HepG2 (cell line): ENCODE measurements at regions not wholly inside any gene's neighbourhood (a gene's known extent, or its start where the extent isn't known, plus 50 kb on each side); places are given as distances from the start of the nearest gene placed in this dataset.
A peak's percentile ranks its signal among the peaks of the same experiment; 100 is the strongest.

Source experiments
- DNMT1 ChIP-seq: sonication (generic); formaldehyde crosslinking; IDR thresholded peaks from 2 replicates; pipeline ENCODE4 v1.5.1; 2020; ENCODE audit warnings: mild to moderate bottlenecking, missing genetic modification reagents
- DNMT3B ChIP-seq: conservative IDR thresholded peaks from 2 replicates; pipeline ENCODE4 v1.6.1; 2016; ENCODE audit warnings: missing biosample characterization, control low read depth
- FOXK1 ChIP-seq: sonication (generic); formaldehyde crosslinking; IDR thresholded peaks from 2 replicates; pipeline ENCODE4 v1.4.0; 2020; ENCODE audit warnings: low read depth, missing genetic modification reagents, borderline replicate concordance
- FOXP4 ChIP-seq: sonication (generic); formaldehyde crosslinking; IDR thresholded peaks from 2 replicates; pipeline ENCODE4 v1.4.0; 2020; ENCODE audit warnings: missing genetic modification reagents
- GTF3A ChIP-seq: sonication (generic); formaldehyde crosslinking; conservative IDR thresholded peaks from 2 replicates; pipeline ENCODE4 v1.4.0; 2020; ENCODE audit warnings: mild to moderate bottlenecking, missing genetic modification reagents
- HCFC1 ChIP-seq: fragments of 150-350 bp; IDR thresholded peaks from 2 replicates; pipeline ENCODE4 v1.6.1; 2014; ENCODE audit warnings: low read depth, low read length
- IKZF5 ChIP-seq: IDR thresholded peaks from 2 replicates; pipeline ENCODE4 v1.6.1; 2018; ENCODE audit warnings: missing genetic modification reagents, mild to moderate bottlenecking, missing compliant biosample characterization
- KDM5A ChIP-seq: fragments of 200-600 bp; sonication (generic); IDR thresholded peaks from 2 replicates; pipeline ENCODE4 v1.7.0; 2018; ENCODE audit warnings: antibody characterized with exemption, mild to moderate bottlenecking, low read length, borderline replicate concordance
- KMT2A ChIP-seq: sonication (generic); formaldehyde crosslinking; IDR thresholded peaks from 2 replicates; pipeline ENCODE4 v1.4.0; 2020; ENCODE audit warnings: missing genetic modification reagents
- MAFG ChIP-seq: sonication (generic); formaldehyde crosslinking; IDR thresholded peaks from 2 replicates; pipeline ENCODE4 v1.5.1; 2020; ENCODE audit warnings: mild to moderate bottlenecking, missing genetic modification reagents
- POGK ChIP-seq: sonication (generic); formaldehyde crosslinking; conservative IDR thresholded peaks from 2 replicates; pipeline ENCODE4 v1.8.0; 2022; ENCODE audit warnings: mild to moderate bottlenecking, moderate library complexity, missing genetic modification reagents
- POLR2AphosphoS5 ChIP-seq: IDR thresholded peaks from 2 replicates; pipeline ENCODE4 v1.6.1; 2012; ENCODE audit warnings: low read depth, low read length
- PTBP1 ChIP-seq: fragments of 200-400 bp; formaldehyde crosslinking; IDR thresholded peaks from 2 replicates; pipeline ENCODE4 v1.6.1; 2018; ENCODE audit warnings: low read length, low read depth; ENCODE audit not compliant: poor library complexity, severe bottlenecking
- TERF1 ChIP-seq: sonication (generic); formaldehyde crosslinking; IDR thresholded peaks from 2 replicates; pipeline ENCODE4 v1.8.0; 2022; ENCODE audit warnings: mild to moderate bottlenecking, missing genetic modification reagents, moderate library complexity
- UBTF ChIP-seq: sonication (generic); formaldehyde crosslinking; IDR thresholded peaks from 2 replicates; pipeline ENCODE4 v1.4.0; 2020; ENCODE audit warnings: mild to moderate bottlenecking, missing genetic modification reagents
- ZNF414 ChIP-seq: sonication (generic); formaldehyde crosslinking; IDR thresholded peaks from 2 replicates; pipeline ENCODE4 v1.5.0; 2020; ENCODE audit warnings: missing genetic modification reagents
- ZNF616 ChIP-seq: sonication (generic); formaldehyde crosslinking; IDR thresholded peaks from 2 replicates; pipeline ENCODE4 v1.5.0; 2020; ENCODE audit warnings: low read depth, mild to moderate bottlenecking, missing genetic modification reagents
- ZNF746 ChIP-seq: sonication (generic); formaldehyde crosslinking; IDR thresholded peaks from 2 replicates; pipeline ENCODE4 v1.8.0; 2022; ENCODE audit warnings: mild to moderate bottlenecking, missing genetic modification reagents
- ZNF772 ChIP-seq: sonication (generic); formaldehyde crosslinking; IDR thresholded peaks from 2 replicates; pipeline ENCODE4 v1.5.0; 2020; ENCODE audit warnings: mild to moderate bottlenecking, missing genetic modification reagents

- TF ChIP-seq ZNF746: 0 out of 2 replicates have a peak, but pooled peaks have one; percentile 8
- TF ChIP-seq POGK (CRISPR knock-in tag): peak; percentile 82
- no peak for TF ChIP-seq ZNF616 (CRISPR knock-in tag)
- peak; percentile 92 for TF ChIP-seq POLR2AphosphoS5
- peak; percentile 78; the same call in 1 of the 2 replicates for TF ChIP-seq ZNF772 (CRISPR knock-in tag)
- TF ChIP-seq FOXP4 (CRISPR knock-in tag): peak; percentile 60; the same call in 1 of the 2 replicates
- TF ChIP-seq UBTF (CRISPR knock-in tag): no peak
- 0 out of 2 replicates have a peak, but pooled peaks have one; percentile 35 for TF ChIP-seq HCFC1
- 0 out of 2 replicates have a peak, but pooled peaks have one; percentile 75 for TF ChIP-seq DNMT1 (CRISPR knock-in tag)
- peak; percentile 89; the same call in 1 of the 2 replicates for TF ChIP-seq IKZF5 (CRISPR knock-in tag)
- TF ChIP-seq FOXK1 (CRISPR knock-in tag): peak; percentile 88; the same call in 1 of the 2 replicates
- TF ChIP-seq DNMT3B: no peak
- 0 out of 2 replicates have a peak, but pooled peaks have one; percentile 11 for TF ChIP-seq GTF3A (CRISPR knock-in tag)
- peak; percentile 19; the same call in 1 of the 2 replicates for TF ChIP-seq KMT2A (CRISPR knock-in tag)
- TF ChIP-seq TERF1 (CRISPR knock-in tag): no peak
- peak; percentile 48; the same call in 1 of the 2 replicates for TF ChIP-seq KDM5A
- TF ChIP-seq ZNF414 (CRISPR knock-in tag): no peak
- no peak for TF ChIP-seq MAFG
- TF ChIP-seq PTBP1: no peak
Measured at GRCh38 chr2:41840702-41841551, 206.9 kb upstream of the PKDCC start (continued).
